Stimulated activated CD4-positive, alpha-beta T cell treated with anti-CD3 and anti-CD28 coated beads, TNF-alpha, amount 100 ng/mL, for 1 hour (primary cell): ENCODE measurements at regions not wholly inside any gene's neighbourhood (a gene's known extent, or its start where the extent isn't known, plus 50 kb on each side); places are given as distances from the start of the nearest gene placed in this dataset.

Experiments
- DNase-seq, 3 donors: peaks; one replicate each; pipeline ENCODE4 v3.0.0-alpha.2; 2020; ENCODE audit warnings: low read depth in 3 of 3, low spot score in 1 of 3

DNA sequence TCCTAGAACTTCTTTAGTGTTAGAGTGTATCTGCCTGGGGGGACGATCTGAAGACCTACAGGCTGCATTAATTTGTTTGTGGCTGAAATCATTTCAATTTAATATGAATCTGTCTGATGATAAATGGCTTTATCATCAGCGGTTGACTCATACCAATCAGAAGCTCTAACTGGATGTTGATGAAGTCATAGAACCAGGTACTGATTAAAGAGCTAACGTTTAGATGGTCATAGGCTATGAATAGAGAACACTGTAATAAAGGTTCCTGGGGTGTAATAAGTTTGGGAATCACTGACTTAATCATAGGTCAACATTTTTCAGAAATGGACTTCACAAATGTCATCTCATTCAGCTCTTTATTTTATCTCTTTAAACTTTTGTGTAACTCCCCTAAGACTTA lies 329.9 kb downstream of the MSX2 start:
- no peak for DNase-seq

DNA sequence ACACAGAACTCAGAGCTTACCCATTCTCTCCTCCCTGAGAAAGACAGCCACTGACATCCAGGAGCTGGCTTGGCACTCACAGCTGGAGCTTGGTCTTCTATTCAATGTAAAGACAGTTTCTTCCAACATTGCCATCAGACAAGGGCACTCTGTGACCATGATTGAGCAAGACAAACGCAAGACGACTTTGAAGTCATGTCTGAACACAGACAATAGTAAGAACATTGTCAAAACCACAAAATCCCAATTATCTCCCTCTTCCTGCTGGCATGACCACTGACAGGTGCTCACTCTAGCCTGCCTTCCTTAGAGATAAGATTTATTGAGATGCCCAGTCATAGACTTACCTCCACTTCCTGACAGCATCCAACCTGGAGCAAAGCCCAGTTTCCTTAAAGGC lies 328.0 kb downstream of the MSX2 start:
- DNase-seq, result no peak

- no peak for DNase-seq
Measured at GRCh38 chr5:175047048-175047447, 322.7 kb downstream of the MSX2 start.

GRCh38 chr5:175045820-175046219 lies 321.4 kb downstream of the MSX2 start:
- DNase-seq, result no peak

- no peak for DNase-seq
Measured at GRCh38 chr5:175037820-175038219, 313.4 kb downstream of the MSX2 start.

GRCh38 chr5:175035882-175036533 lies 311.6 kb downstream of the MSX2 start:
- no peak for DNase-seq

- no peak for DNase-seq
Measured at GRCh38 chr5:175034924-175035323, 310.5 kb downstream of the MSX2 start.

GRCh38 chr5:175032741-175033151 lies 308.4 kb downstream of the MSX2 start:
- no peak for DNase-seq

GRCh38 chr5:175032013-175032412 lies 307.6 kb downstream of the MSX2 start:
- DNase-seq, result no peak

DNA sequence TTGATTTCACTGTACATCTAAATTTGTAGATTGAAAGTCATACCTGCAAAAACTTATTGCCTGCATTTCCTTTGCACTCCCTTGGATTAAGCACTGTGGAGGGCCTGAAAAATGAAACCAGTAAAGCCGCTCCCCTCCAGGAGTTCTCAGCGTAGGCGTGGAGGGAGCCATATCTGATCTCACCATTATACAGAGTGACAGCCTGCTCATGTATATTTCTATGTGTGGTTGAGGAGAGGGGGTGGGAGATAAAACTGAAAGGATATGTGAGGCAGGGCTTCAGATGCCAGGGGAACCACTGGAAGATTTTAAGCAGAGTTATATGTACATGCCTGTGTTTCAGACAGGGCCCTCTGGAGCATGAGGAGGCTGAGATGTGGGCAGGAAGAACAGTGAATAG lies 303.0 kb downstream of the MSX2 start:
- DNase-seq, result no peak

GRCh38 chr5:175025077-175025476 lies 300.7 kb downstream of the MSX2 start:
- DNase-seq, result no peak

DNA sequence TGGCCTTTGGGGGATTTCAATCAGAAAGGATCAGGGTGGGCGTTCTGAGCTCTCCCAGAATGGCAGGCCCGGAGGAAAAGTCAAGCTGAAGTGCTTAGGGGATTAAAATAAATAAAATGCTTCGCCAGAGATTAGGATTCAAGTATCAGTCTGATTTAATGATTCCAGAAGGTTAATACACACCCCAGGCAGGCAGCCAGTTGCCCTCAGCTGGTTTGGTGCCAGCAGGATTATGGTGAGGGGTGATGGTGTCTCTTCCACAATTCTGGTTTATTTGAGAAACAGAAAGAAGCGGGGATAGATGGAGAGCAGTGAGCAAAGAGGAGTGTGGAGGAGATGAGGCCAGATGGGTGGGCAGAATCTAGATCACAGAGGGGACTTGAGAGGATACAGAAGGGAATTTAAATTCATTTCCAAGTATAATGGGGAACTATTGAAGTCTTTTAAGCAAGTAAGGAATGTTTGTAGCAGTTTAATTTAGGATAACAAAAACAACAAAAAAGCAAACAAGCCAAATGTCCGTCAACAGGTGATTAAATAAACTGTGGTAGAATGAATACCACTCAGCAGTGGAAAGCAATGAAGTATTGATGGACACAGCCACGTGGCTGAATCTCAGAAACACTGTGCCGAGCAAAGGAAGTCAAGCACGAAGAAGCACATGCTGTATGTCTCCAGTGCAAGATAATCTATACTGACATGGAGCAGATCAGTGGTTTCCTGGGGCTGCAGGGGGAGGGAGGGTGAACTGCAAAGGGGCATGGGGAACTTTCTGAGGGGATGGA lies 297.7 kb downstream of the MSX2 start:
- no peak for DNase-seq

- DNase-seq, result no peak
Measured at GRCh38 chr5:175021321-175021720, 296.9 kb downstream of the MSX2 start.

DNA sequence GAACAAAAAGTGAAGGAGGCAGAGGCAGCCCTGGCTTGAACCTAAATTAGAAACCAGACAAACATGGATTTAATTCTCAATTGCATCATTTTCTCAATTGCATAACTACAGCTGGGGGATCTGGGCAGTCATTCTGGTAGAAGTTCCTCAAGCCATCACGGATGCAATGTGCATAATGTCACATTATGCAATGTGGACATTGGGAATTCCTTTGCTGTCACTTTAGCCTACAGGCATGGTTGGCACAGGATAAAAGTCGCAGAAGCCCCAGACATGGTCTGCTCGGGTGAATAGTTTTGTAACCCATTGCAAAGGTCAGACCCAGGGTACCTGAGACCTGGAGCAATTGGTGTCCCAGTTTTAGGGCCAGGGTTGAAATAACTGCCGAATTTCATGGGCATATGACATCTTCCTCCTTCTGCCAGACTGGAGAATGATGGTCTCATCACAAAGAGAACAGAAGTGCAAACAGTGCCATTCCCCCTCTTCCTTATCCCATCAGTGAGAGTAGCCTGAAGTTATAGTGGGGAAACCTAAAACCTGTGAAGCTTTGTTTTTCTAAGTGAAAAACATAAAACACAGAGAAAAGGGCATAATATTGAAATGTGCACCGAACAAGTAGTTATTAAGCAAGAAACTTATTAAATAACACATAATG lies 290.8 kb downstream of the MSX2 start:
- DNase-seq, result no peak

- DNase-seq, result no peak
Measured at GRCh38 chr5:175013251-175013650, 288.9 kb downstream of the MSX2 start.

DNA sequence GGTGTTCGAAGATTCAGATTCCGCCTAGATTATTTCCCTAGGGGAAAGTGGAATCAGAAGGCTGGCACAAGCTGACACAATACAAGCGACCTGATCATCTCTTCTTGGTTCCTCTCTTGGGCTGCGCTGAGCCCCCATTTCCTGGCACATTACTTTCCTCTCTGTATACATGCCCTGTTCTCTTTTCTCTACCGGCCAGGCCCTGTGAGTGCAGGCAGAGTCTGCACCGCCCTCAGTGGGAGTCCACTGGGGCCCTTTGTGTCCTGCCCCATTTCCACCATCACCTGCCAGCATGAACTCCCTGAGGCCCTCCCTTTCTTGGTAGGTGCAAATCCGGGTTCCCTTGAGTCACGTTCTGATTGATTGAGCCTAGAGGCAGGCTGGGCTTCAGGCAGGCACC lies 287.9 kb downstream of the MSX2 start:
- DNase-seq, result no peak

- no peak for DNase-seq
Measured at GRCh38 chr5:175003531-175003930, 279.1 kb downstream of the MSX2 start.

DNA sequence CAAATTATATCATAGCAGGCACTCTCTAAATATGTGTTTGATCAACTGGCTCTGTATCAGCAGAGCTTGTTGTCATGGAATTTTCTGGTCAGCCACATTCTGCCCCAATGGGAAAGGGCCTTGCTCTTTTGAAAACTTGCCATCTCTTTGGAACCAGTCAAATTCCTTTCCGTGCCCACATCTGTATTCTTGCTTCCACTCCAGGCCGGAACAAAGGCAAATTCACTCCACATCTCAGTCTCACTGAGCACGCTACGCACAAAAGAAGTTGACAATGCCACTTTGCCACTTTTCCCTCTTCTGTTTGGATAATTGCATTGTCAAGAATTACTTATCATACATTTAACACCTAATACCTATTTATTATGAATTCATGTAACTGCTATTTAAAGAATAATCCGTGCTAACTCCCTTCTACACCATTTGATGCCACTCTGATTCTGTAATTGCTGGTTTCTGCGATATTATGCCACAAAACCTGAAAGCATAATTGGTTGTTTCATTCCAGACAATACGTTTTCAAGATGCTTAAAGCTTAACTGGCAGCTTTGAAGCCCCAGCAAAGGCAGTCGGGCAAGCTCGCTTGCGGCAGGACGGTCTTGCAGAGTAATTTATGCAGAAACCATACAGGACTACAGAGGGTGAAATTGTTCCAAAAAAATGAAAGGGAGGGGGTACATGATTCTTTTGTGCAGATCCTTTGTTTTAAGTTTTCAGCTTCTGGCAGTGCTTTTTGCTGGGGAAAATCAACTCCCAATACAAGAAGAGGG lies 277.7 kb downstream of the MSX2 start:
- no peak for DNase-seq

GRCh38 chr5:175001311-175001710 lies 276.9 kb downstream of the MSX2 start:
- no peak for DNase-seq

DNA sequence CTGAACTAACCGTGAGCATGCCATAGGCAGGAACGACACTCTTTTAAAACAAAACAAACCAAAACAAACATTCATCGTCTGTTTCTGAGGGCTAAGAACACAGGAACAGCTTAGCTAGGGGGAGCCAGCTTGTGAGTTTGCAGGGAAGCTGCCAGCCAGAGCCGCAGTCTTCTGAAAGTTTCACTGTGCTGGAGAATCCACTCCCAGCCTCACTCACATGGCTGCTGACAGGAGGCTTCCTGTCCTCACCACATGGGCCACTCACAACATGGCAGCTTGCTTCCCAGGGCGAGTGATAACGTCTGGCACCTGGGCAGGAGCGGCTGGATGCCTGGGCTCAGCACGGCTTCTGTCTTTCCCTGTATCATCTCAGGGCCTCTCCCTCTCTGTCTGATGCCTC lies 275.2 kb downstream of the MSX2 start:
- no peak for DNase-seq

GRCh38 chr5:174998131-174998730 lies 273.8 kb downstream of the MSX2 start:
- DNase-seq, result no peak
